ENCODE measurements at regions not wholly inside any gene's neighbourhood (a gene's known extent, or its start where the extent isn't known, plus 50 kb on each side); places are given as distances from the start of the nearest gene placed in this dataset.
"Not testable (repeated sequence)": the region's sequence is repeated elsewhere in the genome, so short reads cannot be mapped to it uniquely, and the experiment has no call there.

DNA sequence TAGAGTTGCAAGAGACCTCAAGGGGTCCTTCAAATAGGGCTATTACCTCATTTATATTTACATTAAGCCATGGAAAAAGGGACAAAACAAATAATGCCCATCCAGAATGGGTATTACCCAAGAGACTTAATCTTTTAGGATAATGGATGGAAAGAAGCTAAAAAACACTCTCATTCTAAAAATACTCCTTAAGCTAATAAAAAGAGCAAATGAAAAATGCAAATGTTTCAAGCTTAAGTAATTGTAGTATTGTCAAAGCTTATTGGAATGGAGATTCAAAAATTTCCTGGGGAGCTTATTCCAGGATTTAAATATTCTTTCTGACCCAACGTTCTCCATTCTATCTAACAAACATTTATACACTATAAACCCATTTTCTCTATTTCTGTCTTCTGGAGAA is 107.8 kb upstream of the SPIN4 start:
- no peak for DNase-seq

GRCh38 chrX:63453571-63453970 is 102.4 kb upstream of the SPIN4 start:
- DNase-seq: no peak

- no peak for DNase-seq
Observed at GRCh38 chrX:63441717-63442116, 90.6 kb upstream of the SPIN4 start.

DNA sequence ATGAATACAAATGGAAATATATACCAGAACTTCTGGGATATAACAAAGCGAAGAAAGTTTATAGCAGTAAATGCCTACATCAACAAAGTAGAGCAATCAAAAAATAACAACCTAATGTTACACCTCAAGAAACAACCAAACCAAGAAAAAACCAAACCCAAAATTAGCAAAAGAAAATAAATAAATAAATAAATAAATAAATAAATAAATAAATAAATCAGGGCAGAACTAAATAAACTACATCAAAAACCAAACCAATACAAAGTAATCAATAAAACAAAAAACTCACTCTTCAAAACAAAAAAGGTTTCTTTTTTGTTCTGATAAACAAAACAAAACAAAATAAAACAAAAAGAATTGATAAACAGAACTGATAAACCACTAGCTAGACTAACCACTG is 88.4 kb upstream of the SPIN4 start:
- no peak for DNase-seq

DNA sequence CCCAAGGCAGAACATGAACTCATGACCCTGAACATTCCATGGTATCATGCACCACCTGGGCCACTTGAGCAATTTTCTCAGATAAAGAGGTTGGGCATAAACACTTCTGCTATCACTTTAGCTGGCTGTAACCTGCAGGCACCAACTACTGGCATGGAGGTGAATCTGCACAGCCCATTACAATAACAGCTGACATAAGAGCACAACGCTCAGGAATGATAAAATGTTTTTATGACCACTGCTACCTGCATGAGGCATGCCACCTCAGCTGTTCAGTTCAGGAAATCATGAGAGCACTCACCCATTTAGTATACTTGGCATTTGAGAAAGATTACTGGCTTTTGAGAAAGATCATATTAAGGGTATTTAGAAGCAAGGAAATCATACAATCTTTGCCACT is 85.7 kb upstream of the SPIN4 start:
- DNase-seq: no peak

DNA sequence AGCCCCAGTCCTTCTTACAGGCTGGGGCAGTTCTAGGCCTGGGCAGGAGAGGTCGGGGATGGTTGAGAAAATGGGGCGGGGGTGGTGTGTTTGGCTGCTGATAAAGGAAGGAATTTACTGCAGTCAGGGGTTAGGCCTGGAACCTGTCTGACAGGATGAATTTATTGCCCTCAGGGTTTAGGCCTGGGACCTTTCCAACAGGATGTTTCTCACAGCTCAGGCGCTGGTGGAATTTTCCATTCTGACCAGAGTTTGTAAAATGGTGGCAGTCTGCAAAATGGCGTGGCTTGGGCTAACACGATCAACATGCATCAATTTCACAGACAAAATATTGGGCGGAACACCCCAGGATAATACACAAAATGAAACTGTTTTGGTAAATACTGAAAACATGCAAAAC is 83.5 kb upstream of the SPIN4 start:
- no peak for DNase-seq

DNA sequence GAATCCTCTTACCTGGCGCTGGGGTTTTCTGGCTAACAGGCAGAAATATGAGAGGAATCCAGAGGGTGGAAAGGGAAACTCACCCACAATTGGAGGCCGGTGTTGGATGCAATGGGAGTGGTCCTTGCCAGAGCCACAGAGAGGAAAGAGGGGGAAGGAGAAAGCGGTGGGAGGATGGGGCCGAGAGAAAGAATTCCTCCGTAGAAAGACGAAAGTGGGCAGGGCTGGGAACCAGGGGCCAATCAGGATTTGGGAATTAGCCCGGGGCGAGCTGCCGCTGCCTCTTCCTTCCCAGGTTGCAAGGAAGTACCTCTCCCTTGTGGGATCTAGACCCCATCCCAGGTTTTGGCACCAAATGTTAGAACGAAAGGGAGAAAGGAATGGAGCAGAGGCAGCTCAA is 83.1 kb upstream of the SPIN4 start:
- no peak for DNase-seq

- DNase-seq: no peak
Observed at GRCh38 chrX:63430026-63430425, 78.9 kb upstream of the SPIN4 start.

- DNase-seq: no peak
Observed at GRCh38 chrX:63428348-63428747, 77.2 kb upstream of the SPIN4 start.

- no peak for DNase-seq
Observed at GRCh38 chrX:63426519-63426918, 75.4 kb upstream of the SPIN4 start.

DNA sequence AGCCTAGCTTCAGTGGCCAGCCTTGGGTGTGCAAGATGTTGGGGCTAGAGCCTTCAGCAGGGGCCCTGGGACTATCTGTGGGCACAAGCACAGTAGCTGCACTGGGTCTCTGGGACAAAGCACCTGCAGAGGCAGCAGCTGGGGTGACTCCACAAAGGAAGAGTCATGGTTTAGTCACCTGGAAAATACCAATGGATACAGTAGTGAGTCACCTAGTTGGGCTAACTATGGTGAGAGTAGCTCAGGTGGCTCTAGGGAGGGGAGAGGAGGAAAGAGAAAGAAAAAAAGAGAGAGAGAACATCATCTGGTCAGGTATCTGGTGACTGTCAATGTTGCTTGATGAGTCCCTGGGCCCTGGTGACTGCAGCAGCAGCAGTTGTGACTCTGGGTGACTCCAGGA is 72.9 kb upstream of the SPIN4 start:
- DNase-seq: no peak

- DNase-seq: no peak
Observed at GRCh38 chrX:63421411-63421810, 70.3 kb upstream of the SPIN4 start.

DNA sequence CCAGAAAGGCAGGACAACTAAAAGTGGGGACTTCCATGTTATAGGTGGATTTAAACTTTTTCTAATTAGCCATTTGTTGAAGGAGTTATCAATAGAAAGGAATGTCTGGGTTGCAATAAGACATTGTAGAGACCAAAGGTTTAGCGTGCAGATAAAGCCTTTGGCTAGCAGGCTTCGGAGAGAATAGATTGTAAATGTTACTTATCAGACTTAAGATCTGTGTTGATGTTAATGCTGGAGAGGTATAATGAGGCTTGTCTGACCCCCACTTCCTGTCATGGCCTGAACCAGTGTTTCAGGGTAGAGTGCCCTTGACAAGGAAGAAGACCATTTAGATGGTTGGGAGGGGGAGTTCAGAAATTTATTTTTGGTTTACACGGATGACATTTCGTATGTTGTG is 67.1 kb upstream of the SPIN4 start:
- no peak for DNase-seq

GRCh38 chrX:63417649-63418048 is 66.5 kb upstream of the SPIN4 start:
- DNase-seq: no peak

- DNase-seq: not testable (repeated sequence)
Observed at GRCh38 chrX:63409934-63410333, 58.8 kb upstream of the SPIN4 start.

- DNase-seq: no peak
Observed at GRCh38 chrX:63408050-63408449, 56.9 kb upstream of the SPIN4 start.

DNA sequence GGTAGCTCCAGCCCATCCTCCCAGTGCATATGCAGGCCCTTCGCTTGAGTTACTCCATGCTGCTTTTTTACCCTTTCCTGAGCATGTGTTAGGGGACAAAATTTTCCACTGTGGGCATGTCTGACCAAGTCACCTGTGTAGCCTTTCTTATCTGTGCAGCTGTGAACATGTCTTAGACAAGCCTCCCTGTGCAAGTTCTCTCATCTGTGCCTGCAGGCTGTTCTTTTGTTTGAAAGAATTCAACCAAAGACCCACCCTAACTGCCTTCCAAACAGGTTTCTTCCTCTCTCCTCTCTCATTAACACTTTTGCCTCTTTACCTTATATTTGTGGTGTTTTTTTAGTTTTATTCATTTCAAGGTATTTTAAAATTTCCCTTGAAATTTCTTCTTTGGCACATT is 53.2 kb upstream of the SPIN4 start:
- DNase-seq: no peak

DNA sequence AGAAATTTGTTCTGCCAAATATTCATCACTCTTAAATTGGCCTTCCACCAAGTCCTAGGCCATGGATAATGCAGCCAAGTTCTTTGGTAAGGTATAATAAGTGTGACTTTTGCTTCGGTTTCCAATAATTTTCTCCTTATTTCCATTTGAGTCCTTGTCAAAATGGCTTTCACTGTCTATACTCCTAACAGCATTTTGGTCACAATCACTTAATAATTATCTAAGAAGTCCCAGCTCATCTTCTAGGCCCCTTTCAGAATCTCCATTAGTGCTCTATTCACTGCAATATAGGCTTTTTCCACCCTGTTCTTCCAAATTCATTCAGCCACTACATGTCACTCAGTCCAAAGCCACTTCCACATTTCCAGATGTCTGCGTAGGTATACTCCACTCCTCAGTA is 51.0 kb upstream of the SPIN4 start:
- DNase-seq: no peak
